ENCODE measurements at regions not wholly inside any gene's neighbourhood (a gene's known extent, or its start where the extent isn't known, plus 50 kb on each side); places are given as distances from the start of the nearest gene placed in this dataset.

- TF ChIP-seq ZBTB11 (CRISPR knock-in tag; IDR thresholded peaks at IDR 0.05) (no peak), RCOR1 (conservative IDR thresholded peaks at IDR 0.05; ENCODE audit: low read depth, low read length) (no peak), NRF1 (conservative IDR thresholded peaks at IDR 0.05; ENCODE audit: low read depth, low read length) (no peak), CTCF (IDR thresholded peaks at IDR 0.05 in 2 of 3, conservative IDR thresholded peaks at IDR 0.05 in 1 of 3; ENCODE audit: control insufficient read depth in 2 of 3, extremely low read depth in 1 of 3, insufficient read depth in 1 of 3, low read depth in 3 of 3, low read length in 3 of 3) (no peak), TAF1 (IDR thresholded peaks at IDR 0.05; ENCODE audit: borderline replicate concordance, low read depth, low read length) (no peak), MXI1 (IDR thresholded peaks at IDR 0.05; ENCODE audit: low read depth, low read length) (no peak), ZBED1 (IDR thresholded peaks at IDR 0.05; ENCODE audit: borderline replicate concordance) (no peak), MEF2A (IDR thresholded peaks at IDR 0.05; ENCODE audit: insufficient read depth, low read depth, low read length) (no peak), EZH2 (IDR thresholded peaks at IDR 0.05; ENCODE audit: borderline replicate concordance, control insufficient read depth, low read depth, low read length) (no peak), POLR2A (IDR thresholded peaks at IDR 0.05; ENCODE audit: low read depth, low read length) (no peak), MYC (IDR thresholded peaks at IDR 0.05; ENCODE audit: insufficient read depth, insufficient read length, insufficient replicate concordance, low read length, severe bottlenecking) (no peak), SUZ12 (IDR thresholded peaks at IDR 0.05; ENCODE audit: unreplicated experiment) (no peak)
These were observed 2263.9 kb upstream of the WWC1 start for GRCh38 chr5:166027582-166027981.

All from GM12878 (cell line).